BE2C (cell line): ENCODE measurements at regions not wholly inside any gene's neighbourhood (a gene's known extent, or its start where the extent isn't known, plus 50 kb on each side); places are given as distances from the start of the nearest gene placed in this dataset.
"Not testable (repeated sequence)": the region's sequence is repeated elsewhere in the genome, so short reads cannot be mapped to it uniquely, and the experiment has no call there.

Experiments
- DNase-seq: peaks from one replicate; pipeline ENCODE4 v3.0.0-alpha.2; 2020
- H3K27me3 ChIP-seq: fragments of 250-450 bp; sonication (Bioruptor Pico); 2 replicates; pipeline ENCODE4 v1.5.1; 2020; ENCODE audit warnings: mild to moderate bottlenecking
- H3K36me3 ChIP-seq: fragments of 250-450 bp; sonication (Bioruptor Pico); 2 replicates; pipeline ENCODE4 v1.5.1; 2020; ENCODE audit warnings: mild to moderate bottlenecking
- H3K4me1 ChIP-seq: fragments of 250-450 bp; sonication (Bioruptor Pico); 2 replicates; pipeline ENCODE4 v1.5.1; 2020
- H3K4me3 ChIP-seq: 2 replicates; pipeline ENCODE4 v1.5.1; 2011; ENCODE audit warnings: low read depth, low read length
- H3K9me3 ChIP-seq: fragments of 250-450 bp; sonication (Bioruptor Pico); 2 replicates; pipeline ENCODE4 v1.5.1; 2020
- CTCF ChIP-seq: IDR thresholded peaks from 2 replicates; pipeline ENCODE4 v1.5.1; 2012; ENCODE audit warnings: mild to moderate bottlenecking, low read depth, low read length

- TF ChIP-seq CTCF = no peak
- H3K9me3 ChIP-seq = peaks cover 1% of the 10 kb centered on the region; the same call in 1 of the 2 replicates
- H3K36me3 ChIP-seq = no peaks in the 10 kb centered on the region
- H3K27me3 ChIP-seq = no peaks in the 10 kb centered on the region
- DNase-seq = no peak
- no peaks in the 10 kb centered on the region for H3K4me1 ChIP-seq
- no peak overlapping the region for H3K4me3 ChIP-seq
Observed at GRCh38 chr6:33507261-33507660, 52.9 kb downstream of the ZBTB9 start.

DNA sequence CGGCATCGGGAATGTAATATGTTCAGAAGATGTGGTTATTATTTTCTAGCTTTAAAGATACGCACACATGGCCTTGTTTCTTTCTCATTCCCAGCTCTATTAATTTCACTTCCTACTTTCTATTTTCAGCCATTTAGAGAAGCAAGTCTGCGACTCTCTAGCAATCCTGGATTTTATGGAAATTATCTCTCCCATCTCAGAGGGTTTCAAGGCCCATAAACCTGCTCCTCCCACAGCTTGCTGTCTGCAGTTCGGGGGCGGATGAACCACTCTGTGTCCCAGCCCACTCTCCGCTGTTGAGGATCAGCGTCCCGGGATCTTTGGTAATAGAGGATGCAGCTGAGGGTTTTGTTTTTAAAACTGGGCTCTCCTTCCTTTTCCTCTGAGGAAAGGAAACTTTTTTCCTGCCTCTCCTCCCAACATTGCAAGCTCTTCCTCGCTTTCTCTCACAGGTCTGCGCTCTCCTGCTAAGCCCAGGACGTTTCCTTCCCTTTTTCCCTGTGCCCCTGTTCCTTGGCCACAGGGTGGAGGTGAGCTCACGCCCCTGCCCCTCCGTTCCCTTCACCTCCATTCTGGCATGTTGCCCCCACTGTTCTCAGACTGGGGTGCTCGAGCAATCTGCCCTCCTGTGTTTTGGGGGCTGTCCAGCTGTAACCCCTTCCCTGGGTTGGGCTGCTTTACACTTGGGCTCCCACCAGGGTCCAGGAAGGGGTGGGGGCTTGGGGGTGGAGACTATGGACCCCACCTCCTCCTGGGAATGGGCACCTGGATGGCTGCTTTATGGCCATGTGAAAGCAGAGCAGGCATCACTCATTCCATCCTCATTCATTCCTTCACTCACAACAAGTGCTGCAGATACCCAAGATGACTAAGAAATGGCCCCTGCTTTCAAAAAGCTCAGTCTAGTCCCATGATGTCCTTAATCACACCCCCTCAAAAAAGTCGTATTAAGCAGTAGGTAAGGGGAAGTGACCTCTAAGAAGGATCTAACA, 54.9 kb downstream of the ZBTB9 start:
- Histone ChIP-seq H3K9me3 (no peaks in the 10 kb centered on the region), H3K4me1 (no peaks in the 10 kb centered on the region), H3K4me3 (no peak overlapping the region), H3K36me3 (no peaks in the 10 kb centered on the region), H3K27me3 (no peaks in the 10 kb centered on the region)
- no peak for DNase-seq
- TF ChIP-seq CTCF = no peak

GRCh38 chr6:33513213-33513612, 58.8 kb downstream of the ZBTB9 start:
- no peak overlapping the region for H3K4me3 ChIP-seq
- no peaks in the 10 kb centered on the region for H3K27me3 ChIP-seq
- H3K4me1 ChIP-seq = no peaks in the 10 kb centered on the region
- no peaks in the 10 kb centered on the region for H3K9me3 ChIP-seq
- no peak for DNase-seq
- no peaks in the 10 kb centered on the region for H3K36me3 ChIP-seq
- peak; percentile 10; the same call in 1 of the 2 replicates for TF ChIP-seq CTCF

DNA sequence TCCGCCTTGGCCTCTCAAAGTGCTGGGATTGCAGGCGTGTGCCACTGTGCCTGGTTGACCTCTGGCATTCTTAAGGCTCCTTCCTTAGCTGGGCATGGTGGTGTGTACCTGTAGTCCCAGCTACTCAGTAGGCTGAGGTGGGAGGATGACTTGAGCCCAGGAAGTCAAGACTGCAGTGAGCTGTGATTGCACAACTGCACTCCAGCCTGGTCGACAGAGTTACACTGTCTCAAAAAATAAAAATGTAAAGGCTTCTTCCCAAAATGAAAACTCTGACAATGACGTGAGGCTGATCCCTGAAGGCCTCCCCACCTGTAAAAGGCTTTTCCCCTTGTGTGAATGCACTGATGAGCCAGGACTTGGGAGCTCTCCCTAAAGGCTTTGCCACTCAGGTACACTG, 62.4 kb downstream of the ZBTB9 start:
- DNase-seq = no peak
- TF ChIP-seq CTCF = no peak
- Histone ChIP-seq H3K36me3 (no peaks in the 10 kb centered on the region), H3K4me3 (no peak overlapping the region), H3K9me3 (no peaks in the 10 kb centered on the region), H3K27me3 (no peaks in the 10 kb centered on the region), H3K4me1 (no peaks in the 10 kb centered on the region)

DNA sequence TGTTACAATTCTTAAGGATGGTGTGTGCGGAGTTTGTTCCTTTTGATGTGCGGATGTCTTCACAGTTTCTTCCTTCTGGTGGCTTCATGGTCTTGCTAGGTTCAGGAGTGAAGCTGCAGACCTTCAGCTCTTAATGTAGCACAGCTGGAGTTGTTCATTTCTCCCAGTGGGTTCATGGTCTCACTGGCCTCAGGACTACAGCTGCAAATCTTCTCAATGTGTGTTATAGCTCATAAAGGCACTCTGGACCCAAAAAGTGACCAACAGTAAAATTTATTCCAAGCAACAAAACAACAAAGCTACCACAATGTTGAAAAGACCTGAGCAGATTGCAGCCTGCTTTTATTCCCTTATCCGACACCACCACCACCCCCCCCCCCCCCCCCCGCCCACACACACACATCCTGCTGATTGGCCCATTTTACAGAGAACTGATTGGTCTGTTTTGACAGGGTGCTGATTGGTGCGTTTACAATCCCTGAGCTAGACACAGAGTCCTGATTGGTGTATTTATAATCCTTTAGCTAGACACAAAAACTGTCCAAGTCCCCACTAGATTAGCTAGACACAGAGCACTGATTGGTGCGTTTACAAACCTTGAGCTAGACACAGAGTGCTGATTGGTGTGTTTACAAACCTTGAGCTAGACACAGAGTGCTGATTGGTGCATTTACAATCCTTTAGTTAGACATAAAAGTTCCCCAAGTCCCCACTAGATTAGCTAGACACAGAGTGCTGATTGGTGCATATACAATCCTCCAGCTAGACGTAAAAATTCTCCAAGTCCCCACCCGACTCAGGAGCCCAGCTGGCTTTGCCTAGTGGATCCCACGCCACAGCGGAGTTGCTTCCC, 59.2 kb downstream of the BAK1 start:
- H3K4me3 ChIP-seq, H3K36me3 ChIP-seq, H3K9me3 ChIP-seq: not testable (repeated sequence)

GRCh38 chr6:33521489-33522091, 58.5 kb downstream of the BAK1 start:
- DNase-seq = no peak
- H3K4me1 ChIP-seq = no peaks in the 10 kb centered on the region
- H3K36me3 ChIP-seq = no peaks in the 10 kb centered on the region
- no peaks in the 10 kb centered on the region for H3K27me3 ChIP-seq
- H3K9me3 ChIP-seq = no peaks in the 10 kb centered on the region
- TF ChIP-seq CTCF = no peak
- no peak overlapping the region for H3K4me3 ChIP-seq

More for the DNA sequence above, 59.2 kb downstream of the BAK1 start:
- H3K4me1 ChIP-seq, H3K27me3 ChIP-seq, DNase-seq: not testable (repeated sequence)
